T follicular helper cell (primary cell): ENCODE measurements at regions not wholly inside any gene's neighbourhood (a gene's known extent, or its start where the extent isn't known, plus 50 kb on each side); places are given as distances from the start of the nearest gene placed in this dataset.

Experiments
- DNase-seq: peaks from one replicate; pipeline ENCODE4 v3.0.0-alpha.2; 2020; ENCODE audit warnings: low read depth

GRCh38 chr5:89275066-89275855 lies 392.3 kb upstream of the MEF2C start:
- DNase-seq = no peak

- DNase-seq = no peak
Observed at GRCh38 chr5:89273289-89273688, 390.3 kb upstream of the MEF2C start.

GRCh38 chr5:89270901-89271300 lies 387.9 kb upstream of the MEF2C start:
- DNase-seq = no peak

GRCh38 chr5:89269721-89270120 lies 386.7 kb upstream of the MEF2C start:
- no peak for DNase-seq

- DNase-seq = no peak
Observed at GRCh38 chr5:89268460-89268859, 385.5 kb upstream of the MEF2C start.

- no peak for DNase-seq
Observed at GRCh38 chr5:89267788-89268187, 384.8 kb upstream of the MEF2C start.

GRCh38 chr5:89265511-89266179 lies 382.7 kb upstream of the MEF2C start:
- DNase-seq = no peak

- no peak for DNase-seq
Observed at GRCh38 chr5:89263846-89264245, 380.9 kb upstream of the MEF2C start.

GRCh38 chr5:89262030-89262429 lies 379.0 kb upstream of the MEF2C start:
- DNase-seq = no peak

- DNase-seq = no peak
Observed at GRCh38 chr5:89260254-89260653, 377.3 kb upstream of the MEF2C start.

- no peak for DNase-seq
Observed at GRCh38 chr5:89255845-89256463, 373.0 kb upstream of the MEF2C start.

GRCh38 chr5:89253666-89254352 lies 370.8 kb upstream of the MEF2C start:
- DNase-seq = no peak

- no peak for DNase-seq
Observed at GRCh38 chr5:89246864-89247263, 363.9 kb upstream of the MEF2C start.

GRCh38 chr5:89246252-89246651 lies 363.3 kb upstream of the MEF2C start:
- DNase-seq = no peak

- no peak for DNase-seq
Observed at GRCh38 chr5:89243611-89244010, 360.6 kb upstream of the MEF2C start.

GRCh38 chr5:89241186-89241585 lies 358.2 kb upstream of the MEF2C start:
- no peak for DNase-seq

- DNase-seq = no peak
Observed at GRCh38 chr5:89236900-89237299, 353.9 kb upstream of the MEF2C start.

GRCh38 chr5:89233462-89233861 lies 350.5 kb upstream of the MEF2C start:
- DNase-seq = no peak

- DNase-seq = no peak
Observed at GRCh38 chr5:89232139-89232603, 349.2 kb upstream of the MEF2C start.

GRCh38 chr5:89230178-89230577 lies 347.2 kb upstream of the MEF2C start:
- no peak for DNase-seq

- no peak for DNase-seq
Observed at GRCh38 chr5:89229331-89230070, 346.5 kb upstream of the MEF2C start.

GRCh38 chr5:89228355-89228754 lies 345.4 kb upstream of the MEF2C start:
- DNase-seq = no peak
